ENCODE measurements at regions not wholly inside any gene's neighbourhood (a gene's known extent, or its start where the extent isn't known, plus 50 kb on each side); places are given as distances from the start of the nearest gene placed in this dataset.

DNA sequence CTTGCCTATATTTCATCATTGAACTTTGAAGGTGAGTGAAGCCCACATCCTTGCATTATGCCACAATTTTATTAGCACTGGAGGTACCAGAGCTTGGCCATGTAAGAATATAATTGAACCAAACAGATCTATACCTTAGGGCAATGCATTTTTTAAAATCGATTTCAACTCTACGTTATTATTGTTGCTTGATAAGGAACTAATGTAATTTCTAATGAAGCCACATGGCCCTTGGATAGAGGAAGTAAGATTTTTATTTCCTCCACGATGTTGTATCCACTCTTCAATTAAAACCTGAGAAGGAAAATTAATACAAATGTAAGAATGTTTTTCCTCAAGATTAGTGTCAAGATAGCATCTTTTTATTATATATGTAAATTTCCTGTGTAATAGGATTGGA lies 370.0 kb upstream of the EEF2KMT start:
- Histone ChIP-seq H3K9ac (ENCODE audit: insufficient read depth, low read depth, low read length) (no peak overlapping the region), H3K27me3 (ENCODE audit: control insufficient read depth in 1 of 2, insufficient read depth in 2 of 2, low read length in 2 of 2) (peaks cover 2 to 28% of the 10 kb centered on the region in 2 experiments; a peak in 4 of 5 replicates), H3K4me3 (replicated peaks in 1 of 3; ENCODE audit: insufficient read depth in 1 of 3, low read depth in 2 of 3, low read length in 3 of 3) (no peak overlapping the region), H3K36me3 (replicated peaks in 1 of 2; ENCODE audit: control insufficient read depth in 1 of 2, insufficient read depth in 2 of 2, low read length in 2 of 2) (no peaks in the 10 kb centered on the region), H2AFZ (ENCODE audit: low read length) (no peak overlapping the region), H3K27ac (ENCODE audit: extremely low read length, insufficient read depth, low read length) (no peak overlapping the region), H3K4me2 (ENCODE audit: low read depth, low read length) (no peak overlapping the region), H3K4me1 (ENCODE audit: insufficient read depth, low read length) (no peaks in the 10 kb centered on the region), H3K9me3 (ENCODE audit: low read length) (no peaks in the 10 kb centered on the region), H3K79me2 (ENCODE audit: insufficient read depth, low read length) (no peaks in the 10 kb centered on the region), H4K20me1 (ENCODE audit: insufficient read depth, low read length) (no peaks in the 10 kb centered on the region)
- ChIA-PET POLR2A (no interaction called here), CTCF (ENCODE audit: low intra/inter-chr PET ratio, low total read pairs) (no interaction called here)
- TF ChIP-seq, protein P1, sequence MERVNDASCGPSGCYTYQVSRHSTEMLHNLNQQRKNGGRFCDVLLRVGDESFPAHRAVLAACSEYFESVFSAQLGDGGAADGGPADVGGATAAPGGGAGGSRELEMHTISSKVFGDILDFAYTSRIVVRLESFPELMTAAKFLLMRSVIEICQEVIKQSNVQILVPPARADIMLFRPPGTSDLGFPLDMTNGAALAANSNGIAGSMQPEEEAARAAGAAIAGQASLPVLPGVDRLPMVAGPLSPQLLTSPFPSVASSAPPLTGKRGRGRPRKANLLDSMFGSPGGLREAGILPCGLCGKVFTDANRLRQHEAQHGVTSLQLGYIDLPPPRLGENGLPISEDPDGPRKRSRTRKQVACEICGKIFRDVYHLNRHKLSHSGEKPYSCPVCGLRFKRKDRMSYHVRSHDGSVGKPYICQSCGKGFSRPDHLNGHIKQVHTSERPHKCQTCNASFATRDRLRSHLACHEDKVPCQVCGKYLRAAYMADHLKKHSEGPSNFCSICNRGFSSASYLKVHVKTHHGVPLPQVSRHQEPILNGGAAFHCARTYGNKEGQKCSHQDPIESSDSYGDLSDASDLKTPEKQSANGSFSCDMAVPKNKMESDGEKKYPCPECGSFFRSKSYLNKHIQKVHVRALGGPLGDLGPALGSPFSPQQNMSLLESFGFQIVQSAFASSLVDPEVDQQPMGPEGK (CRISPR knock-in tag; IDR thresholded peaks at IDR 0.05) = no peak
- TF ChIP-seq ZC3H13 (CRISPR knock-in tag; IDR thresholded peaks at IDR 0.05) (no peak), ZFY (CRISPR knock-in tag; IDR thresholded peaks at IDR 0.05) (no peak), MAFK (conservative IDR thresholded peaks at IDR 0.05 in 1 of 2, IDR thresholded peaks at IDR 0.05 in 1 of 2; ENCODE audit: low read length in 2 of 2) (no peak), SAP130 (CRISPR knock-in tag; IDR thresholded peaks at IDR 0.05; ENCODE audit: low read depth) (no peak), ZFP41 (CRISPR knock-in tag; IDR thresholded peaks at IDR 0.05; ENCODE audit: borderline replicate concordance) (no peak), ZNF83 (CRISPR knock-in tag; IDR thresholded peaks at IDR 0.05; ENCODE audit: borderline replicate concordance) (no peak), HIVEP1 (CRISPR knock-in tag; IDR thresholded peaks at IDR 0.05) (no peak), ZNF597 (CRISPR knock-in tag; IDR thresholded peaks at IDR 0.05) (no peak), ARID2 (CRISPR knock-in tag; IDR thresholded peaks at IDR 0.05; ENCODE audit: borderline replicate concordance) (no peak), HDAC6 (IDR thresholded peaks at IDR 0.05; ENCODE audit: low read depth, low read length) (no peak), BCL6 (CRISPR knock-in tag; IDR thresholded peaks at IDR 0.05) (no peak), CBX1 (IDR thresholded peaks at IDR 0.05; ENCODE audit: low read depth) (no peak), RARG (CRISPR knock-in tag; IDR thresholded peaks at IDR 0.05; ENCODE audit: low read depth) (no peak)
- TF ChIP-seq, protein P2, sequence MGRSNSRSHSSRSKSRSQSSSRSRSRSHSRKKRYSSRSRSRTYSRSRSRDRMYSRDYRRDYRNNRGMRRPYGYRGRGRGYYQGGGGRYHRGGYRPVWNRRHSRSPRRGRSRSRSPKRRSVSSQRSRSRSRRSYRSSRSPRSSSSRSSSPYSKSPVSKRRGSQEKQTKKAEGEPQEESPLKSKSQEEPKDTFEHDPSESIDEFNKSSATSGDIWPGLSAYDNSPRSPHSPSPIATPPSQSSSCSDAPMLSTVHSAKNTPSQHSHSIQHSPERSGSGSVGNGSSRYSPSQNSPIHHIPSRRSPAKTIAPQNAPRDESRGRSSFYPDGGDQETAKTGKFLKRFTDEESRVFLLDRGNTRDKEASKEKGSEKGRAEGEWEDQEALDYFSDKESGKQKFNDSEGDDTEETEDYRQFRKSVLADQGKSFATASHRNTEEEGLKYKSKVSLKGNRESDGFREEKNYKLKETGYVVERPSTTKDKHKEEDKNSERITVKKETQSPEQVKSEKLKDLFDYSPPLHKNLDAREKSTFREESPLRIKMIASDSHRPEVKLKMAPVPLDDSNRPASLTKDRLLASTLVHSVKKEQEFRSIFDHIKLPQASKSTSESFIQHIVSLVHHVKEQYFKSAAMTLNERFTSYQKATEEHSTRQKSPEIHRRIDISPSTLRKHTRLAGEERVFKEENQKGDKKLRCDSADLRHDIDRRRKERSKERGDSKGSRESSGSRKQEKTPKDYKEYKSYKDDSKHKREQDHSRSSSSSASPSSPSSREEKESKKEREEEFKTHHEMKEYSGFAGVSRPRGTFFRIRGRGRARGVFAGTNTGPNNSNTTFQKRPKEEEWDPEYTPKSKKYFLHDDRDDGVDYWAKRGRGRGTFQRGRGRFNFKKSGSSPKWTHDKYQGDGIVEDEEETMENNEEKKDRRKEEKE (IDR thresholded peaks at IDR 0.05) = no peak
- TF ChIP-seq, protein P3, sequence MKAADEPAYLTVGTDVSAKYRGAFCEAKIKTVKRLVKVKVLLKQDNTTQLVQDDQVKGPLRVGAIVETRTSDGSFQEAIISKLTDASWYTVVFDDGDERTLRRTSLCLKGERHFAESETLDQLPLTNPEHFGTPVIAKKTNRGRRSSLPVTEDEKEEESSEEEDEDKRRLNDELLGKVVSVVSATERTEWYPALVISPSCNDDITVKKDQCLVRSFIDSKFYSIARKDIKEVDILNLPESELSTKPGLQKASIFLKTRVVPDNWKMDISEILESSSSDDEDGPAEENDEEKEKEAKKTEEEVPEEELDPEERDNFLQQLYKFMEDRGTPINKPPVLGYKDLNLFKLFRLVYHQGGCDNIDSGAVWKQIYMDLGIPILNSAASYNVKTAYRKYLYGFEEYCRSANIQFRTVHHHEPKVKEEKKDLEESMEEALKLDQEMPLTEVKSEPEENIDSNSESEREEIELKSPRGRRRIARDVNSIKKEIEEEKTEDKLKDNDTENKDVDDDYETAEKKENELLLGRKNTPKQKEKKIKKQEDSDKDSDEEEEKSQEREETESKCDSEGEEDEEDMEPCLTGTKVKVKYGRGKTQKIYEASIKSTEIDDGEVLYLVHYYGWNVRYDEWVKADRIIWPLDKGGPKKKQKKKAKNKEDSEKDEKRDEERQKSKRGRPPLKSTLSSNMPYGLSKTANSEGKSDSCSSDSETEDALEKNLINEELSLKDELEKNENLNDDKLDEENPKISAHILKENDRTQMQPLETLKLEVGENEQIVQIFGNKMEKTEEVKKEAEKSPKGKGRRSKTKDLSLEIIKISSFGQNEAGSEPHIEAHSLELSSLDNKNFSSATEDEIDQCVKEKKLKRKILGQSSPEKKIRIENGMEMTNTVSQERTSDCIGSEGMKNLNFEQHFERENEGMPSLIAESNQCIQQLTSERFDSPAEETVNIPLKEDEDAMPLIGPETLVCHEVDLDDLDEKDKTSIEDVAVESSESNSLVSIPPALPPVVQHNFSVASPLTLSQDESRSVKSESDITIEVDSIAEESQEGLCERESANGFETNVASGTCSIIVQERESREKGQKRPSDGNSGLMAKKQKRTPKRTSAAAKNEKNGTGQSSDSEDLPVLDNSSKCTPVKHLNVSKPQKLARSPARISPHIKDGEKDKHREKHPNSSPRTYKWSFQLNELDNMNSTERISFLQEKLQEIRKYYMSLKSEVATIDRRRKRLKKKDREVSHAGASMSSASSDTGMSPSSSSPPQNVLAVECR (CRISPR knock-in tag; IDR thresholded peaks at IDR 0.05; ENCODE audit: borderline replicate concordance) = no peak
- no TSS peak for BruUV-seq (replicated peaks)
- in situ Hi-C loops (cut with HindIII; ENCODE audit: extremely low pct_ligation_motif_present, low pct_unique_long_range_greater_than_20kb) (no loop called here), intact Hi-C loops (cut with micrococcal nuclease; ENCODE audit: unreplicated experiment) (no loop called here)
- 1% methylated on average over 3 of the region's 3 CpGs for WGBS (ENCODE audit: low lambda C conversion rate)
- ATAC-seq (no peak), DNase-seq (ENCODE audit: low spot score) (no peak), FAIRE-seq (no peak)

All from HepG2 (cell line).